Panc1 (cell line): ENCODE measurements at regions not wholly inside any gene's neighbourhood (a gene's known extent, or its start where the extent isn't known, plus 50 kb on each side); places are given as distances from the start of the nearest gene placed in this dataset.

Source experiments
- ATAC-seq: fragments of 200-7000 bp; cut with Tn5 transposase; 2 replicates; pipeline ENCODE4 v1.9.1; 2020; ENCODE audit warnings: mild to moderate bottlenecking, moderate library complexity
- BruUV-seq: library from RNA; stranded (reverse); fragments of 400-500 nt; replicated peaks from 2 replicates; lab custom pipeline; 2021; lab: Mats Ljungman, UMichigan
- CTCF ChIA-PET: fragments of 300-600 bp; sonication (Branson Sonifier 250); formaldehyde crosslinking; loops from one replicate; lab custom pipeline; 2022; ENCODE audit warnings: antibody characterized with exemption; lab: Charles Lee
- POLR2A ChIA-PET: fragments of 300-600 bp; sonication (Branson Sonifier 250); formaldehyde crosslinking; loops from one replicate; lab custom pipeline; 2022; ENCODE audit warnings: antibody characterized with exemption; lab: Charles Lee
- DNase-seq: peaks from one replicate; pipeline ENCODE4 v3.0.0-alpha.2; 2010; ENCODE audit warnings: low read depth, low spot score
- H3K27ac ChIP-seq: 2 replicates; pipeline ENCODE4 v1.5.1; 2011; ENCODE audit warnings: mild to moderate bottlenecking, low read length, inconsistent platforms
- H3K27me3 ChIP-seq: fragments of 200-500 bp; sonication (Bioruptor generic); 2 replicates; pipeline ENCODE4 v1.6.0; 2014; ENCODE audit warnings: low read length, inconsistent platforms; ENCODE audit not compliant: control insufficient read depth, insufficient read depth
- H3K36me3 ChIP-seq: fragments of 200-500 bp; sonication (Bioruptor generic); 2 replicates; pipeline ENCODE4 v1.5.1; 2014; ENCODE audit warnings: inconsistent platforms, mild to moderate bottlenecking, low read length, moderate library complexity; ENCODE audit not compliant: control insufficient read depth, insufficient read depth
- H3K4me1 ChIP-seq: 2 replicates; pipeline ENCODE4 v1.5.1; 2011; ENCODE audit warnings: inconsistent platforms, mild to moderate bottlenecking, low read length, moderate library complexity; ENCODE audit not compliant: control insufficient read depth, insufficient read depth
- H3K4me3 ChIP-seq, 2 experiments: 2 replicates each; pipeline ENCODE4 v1.5.1; 2011 to 2012; ENCODE audit warnings: low read depth in 2 of 2, low read length in 2 of 2, mild to moderate bottlenecking in 2 of 2, inconsistent platforms in 1 of 2, moderate library complexity in 1 of 2
- H3K9me3 ChIP-seq: fragments of 200-500 bp; sonication (Bioruptor generic); 2 replicates; pipeline ENCODE4 v1.5.1; 2014; ENCODE audit warnings: low read depth, mild to moderate bottlenecking, inconsistent platforms, low read length, moderate library complexity; ENCODE audit not compliant: control insufficient read depth, insufficient read depth
- CTCF ChIP-seq: fragments of 450-650 bp; IDR thresholded peaks from 2 replicates; pipeline ENCODE4 v1.5.1; 2017; ENCODE audit warnings: mild to moderate bottlenecking
- POLR2AphosphoS5 ChIP-seq: IDR thresholded peaks from 2 replicates; pipeline ENCODE4 v1.6.1; 2012; ENCODE audit warnings: mild to moderate bottlenecking, low read depth, low read length, moderate library complexity
- REST ChIP-seq, 2 experiments: IDR thresholded peaks; 2 replicates each; pipeline ENCODE4 v1.6.1; 2011 to 2012; ENCODE audit warnings: low read depth in 2 of 2, control low read depth in 1 of 2, low read length in 1 of 2, mild to moderate bottlenecking in 1 of 2, moderate library complexity in 1 of 2; ENCODE audit not compliant: insufficient read depth in 1 of 2
- SIN3A ChIP-seq: IDR thresholded peaks from 2 replicates; pipeline ENCODE4 v1.6.1; 2012; ENCODE audit warnings: low read depth, mild to moderate bottlenecking, low read length, moderate library complexity, borderline replicate concordance; ENCODE audit not compliant: insufficient read depth
- TCF7L2 ChIP-seq: IDR thresholded peaks from 2 replicates; pipeline ENCODE4 v1.6.1; 2011; ENCODE audit warnings: mild to moderate bottlenecking, low read depth, low read length, inconsistent platforms
- in situ Hi-C: cut with HindIII; loops from 2 replicates; pipeline ENCODE4 v1.10.0; 2016; ENCODE audit warnings: low sequenced_read_pairs, low pct_unique_long_range_greater_than_20kb
- intact Hi-C: fragments of 100-400 bp; cut with micrococcal nuclease; formaldehyde crosslinking; loops from one replicate; pipeline ENCODE4 v1.10.0; 2022; ENCODE audit not compliant: unreplicated experiment

DNA sequence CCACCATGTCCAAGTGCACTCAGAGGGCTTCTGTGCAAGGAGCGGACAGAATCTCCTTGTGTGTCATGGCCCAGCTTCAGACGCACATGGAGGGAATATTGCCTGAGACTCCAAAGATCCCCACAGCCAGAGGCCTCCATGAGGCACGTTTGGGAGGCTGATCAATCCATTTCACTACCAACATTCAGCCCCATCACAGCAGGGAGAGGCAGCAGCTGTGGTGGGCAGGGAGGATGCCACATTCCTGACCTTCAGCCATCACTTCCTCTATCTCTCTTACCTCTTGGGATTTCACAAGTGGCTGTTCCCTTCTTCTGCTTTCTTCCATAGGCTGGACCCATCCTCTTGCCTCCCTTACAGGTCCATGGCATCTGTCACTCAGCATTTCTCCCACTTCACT is 82.4 kb upstream of the MBNL2 start:
- peaks cover 4% of the 10 kb centered on the region; the same call in 1 of the 2 replicates for H3K36me3 ChIP-seq
- no peak for DNase-seq
- in situ Hi-C loops (no loop called here), intact Hi-C loops (no loop called here)
- no peak for ATAC-seq
- CTCF ChIA-PET, result no interaction called here
- POLR2A ChIA-PET, result no interaction called here
- no peaks in the 10 kb centered on the region for H3K27me3 ChIP-seq
- TF ChIP-seq REST (IDR thresholded peaks at IDR 0.05; ENCODE audit: insufficient read depth in 1 of 2, low read depth in 2 of 2, low read length in 1 of 2) (no peak), POLR2AphosphoS5 (no peak), TCF7L2 (no peak), SIN3A (no peak), CTCF (no peak)
- H3K4me3 ChIP-seq, result no peak overlapping the region
- no TSS peak for BruUV-seq
- peak overlapping the region; percentile 97 for H3K27ac ChIP-seq
- peaks cover 64% of the 10 kb centered on the region for H3K4me1 ChIP-seq
- no peaks in the 10 kb centered on the region for H3K9me3 ChIP-seq

- Histone ChIP-seq H3K27me3 (no peaks in the 10 kb centered on the region), H3K4me3 (peak overlapping the region in 1 of 2 experiments; percentile 16; a peak in 1 of 4 replicates), H3K36me3 (peaks cover 4% of the 10 kb centered on the region; the same call in 1 of the 2 replicates), H3K9me3 (no peaks in the 10 kb centered on the region), H3K4me1 (peaks cover 63% of the 10 kb centered on the region), H3K27ac (peak overlapping the region; percentile 97)
- TF ChIP-seq POLR2AphosphoS5 (no peak), REST (IDR thresholded peaks at IDR 0.05; ENCODE audit: insufficient read depth in 1 of 2, low read depth in 2 of 2, low read length in 1 of 2) (no peak), SIN3A (no peak), TCF7L2 (no peak), CTCF (no peak)
- DNase-seq, result no peak
- CTCF ChIA-PET, result no interaction called here
- POLR2A ChIA-PET, result interaction anchor here (2.1 kb wide), 1 partner anchor 82 kb away, joined by 11 read pairs; the partner anchor contains the start of gene MBNL2
- ATAC-seq, result no peak
- intact Hi-C loops (no loop called here), in situ Hi-C loops (no loop called here)
- no TSS peak for BruUV-seq
Observed at GRCh38 chr13:97140131-97140530, 82.0 kb upstream of the MBNL2 start.
